Right lobe of liver (tissue), 6 donors: ENCODE measurements at regions not wholly inside any gene's neighbourhood (a gene's known extent, or its start where the extent isn't known, plus 50 kb on each side); places are given as distances from the start of the nearest gene placed in this dataset.

Source experiments
- ATAC-seq, 4 donors: fragments of 200-7000 bp; cut with Tn5 transposase; one replicate each; pipeline ENCODE4 v1.9.1; 2020; ENCODE audit warnings: mild to moderate bottlenecking in 4 of 4, moderate library complexity in 4 of 4
- DNase-seq, 3 donors: peaks; one replicate each; pipeline ENCODE4 v3.0.0-alpha.2; 2020
- H3K27ac ChIP-seq, 3 donors: fragments of 200-600 bp; one replicate each; pipeline ENCODE4 v1.8.0; 2022
- H3K27me3 ChIP-seq, 2 donors: fragments of 200-600 bp; one replicate each; pipeline ENCODE4 v1.8.0; 2022
- H3K36me3 ChIP-seq, 4 donors: fragments of 200-600 bp; sonication (generic) in 1 of 4; one replicate each; pipeline versions ENCODE4 v1.5.1 to v1.8.0; 2017 to 2022; ENCODE audit warnings: control low read depth in 1 of 4
- H3K4me1 ChIP-seq, 4 donors: fragments of 200-600 bp; sonication (generic) in 1 of 4; one replicate each; pipeline versions ENCODE4 v1.5.1 to v1.8.0; 2017 to 2022; ENCODE audit warnings: control low read depth in 1 of 4
- H3K4me3 ChIP-seq, 3 donors: fragments of 200-600 bp; one replicate each; pipeline ENCODE4 v1.8.0; 2022
- H3K9me3 ChIP-seq, 4 donors: fragments of 200-600 bp; sonication (generic) in 1 of 4; one replicate each; pipeline versions ENCODE4 v1.5.1 to v1.8.0; 2017 to 2022; ENCODE audit warnings: control low read depth in 1 of 4
- POLR2A ChIP-seq: fragments of 450-650 bp; IDR thresholded peaks from one replicate; pipeline ENCODE4 v1.6.1; 2017; ENCODE audit warnings: antibody characterized with exemption, mild to moderate bottlenecking
- WGBS: methylation state at CpG from one replicate; pipeline ENCODE4 v1.1.6; 2018; ENCODE audit warnings: low coverage, low lambda C conversion rate; ENCODE audit not compliant: insufficient coverage; ENCODE audit errors: missing lambda C conversion rate; 5-methylcytosine and 5-hydroxymethylcytosine counted together
- intact Hi-C, 2 donors: fragments of 100-400 bp; cut with DNase I; formaldehyde crosslinking; loops; one replicate each; pipeline versions ENCODE4 v1.11.2 to v1.14.1; 2022
- TF ChIP-seq, protein P1 (sequence below), 4 donors: fragments of 200-600 bp in 3 of 4; fragments of 450-650 bp in 1 of 4; IDR thresholded peaks; one replicate each; pipeline versions ENCODE4 v1.5.1 to v1.8.0; 2016 to 2022; ENCODE audit warnings: antibody characterized with exemption in 4 of 4, mild to moderate bottlenecking in 2 of 4
- donor health status: DM: no; HTN: yes; CAD: no.
- donor health status: DM: no; HTN: no; CAD: no.
- donor health status: DM: no; HTN: no; CAD: no.
- donor health status: DM: no; HTN: yes; CAD: no.
- donor health status: DM: no; HTN: yes; CAD: no.

- no peaks in the 10 kb centered on the region for H3K4me1 ChIP-seq
- no peak overlapping the region for H3K4me3 ChIP-seq
- intact Hi-C loops: no loop called here
- no peak overlapping the region for H3K27ac ChIP-seq
- H3K9me3 ChIP-seq: no peaks in the 10 kb centered on the region
- no peaks in the 10 kb centered on the region for H3K36me3 ChIP-seq
- ATAC-seq (no peak), DNase-seq (no peak)
- 39% methylated on average over 3 of the region's 3 CpGs for WGBS
- TF ChIP-seq, protein P1, sequence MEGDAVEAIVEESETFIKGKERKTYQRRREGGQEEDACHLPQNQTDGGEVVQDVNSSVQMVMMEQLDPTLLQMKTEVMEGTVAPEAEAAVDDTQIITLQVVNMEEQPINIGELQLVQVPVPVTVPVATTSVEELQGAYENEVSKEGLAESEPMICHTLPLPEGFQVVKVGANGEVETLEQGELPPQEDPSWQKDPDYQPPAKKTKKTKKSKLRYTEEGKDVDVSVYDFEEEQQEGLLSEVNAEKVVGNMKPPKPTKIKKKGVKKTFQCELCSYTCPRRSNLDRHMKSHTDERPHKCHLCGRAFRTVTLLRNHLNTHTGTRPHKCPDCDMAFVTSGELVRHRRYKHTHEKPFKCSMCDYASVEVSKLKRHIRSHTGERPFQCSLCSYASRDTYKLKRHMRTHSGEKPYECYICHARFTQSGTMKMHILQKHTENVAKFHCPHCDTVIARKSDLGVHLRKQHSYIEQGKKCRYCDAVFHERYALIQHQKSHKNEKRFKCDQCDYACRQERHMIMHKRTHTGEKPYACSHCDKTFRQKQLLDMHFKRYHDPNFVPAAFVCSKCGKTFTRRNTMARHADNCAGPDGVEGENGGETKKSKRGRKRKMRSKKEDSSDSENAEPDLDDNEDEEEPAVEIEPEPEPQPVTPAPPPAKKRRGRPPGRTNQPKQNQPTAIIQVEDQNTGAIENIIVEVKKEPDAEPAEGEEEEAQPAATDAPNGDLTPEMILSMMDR (IDR thresholded peaks at IDR 0.05): no peak
- TF ChIP-seq POLR2A: no peak
- H3K27me3 ChIP-seq: no peaks in the 10 kb centered on the region
Observed at GRCh38 chr5:162325143-162325727, 257.7 kb downstream of the GABRG2 start.

- Histone ChIP-seq H3K27ac (no peak overlapping the region), H3K27me3 (no peaks in the 10 kb centered on the region), H3K4me1 (no peaks in the 10 kb centered on the region), H3K4me3 (no peak overlapping the region), H3K9me3 (no peaks in the 10 kb centered on the region), H3K36me3 (no peaks in the 10 kb centered on the region)
- TF ChIP-seq, protein P1 (IDR thresholded peaks at IDR 0.05): no peak
- TF ChIP-seq POLR2A: no peak
- DNase-seq: no peak
- no peak for ATAC-seq
- intact Hi-C loops: no loop called here
- 41% methylated on average over 4 of the region's 4 CpGs for whole genome bisulfite sequencing
Observed at GRCh38 chr5:162334944-162335343, 267.4 kb downstream of the GABRG2 start.

DNA sequence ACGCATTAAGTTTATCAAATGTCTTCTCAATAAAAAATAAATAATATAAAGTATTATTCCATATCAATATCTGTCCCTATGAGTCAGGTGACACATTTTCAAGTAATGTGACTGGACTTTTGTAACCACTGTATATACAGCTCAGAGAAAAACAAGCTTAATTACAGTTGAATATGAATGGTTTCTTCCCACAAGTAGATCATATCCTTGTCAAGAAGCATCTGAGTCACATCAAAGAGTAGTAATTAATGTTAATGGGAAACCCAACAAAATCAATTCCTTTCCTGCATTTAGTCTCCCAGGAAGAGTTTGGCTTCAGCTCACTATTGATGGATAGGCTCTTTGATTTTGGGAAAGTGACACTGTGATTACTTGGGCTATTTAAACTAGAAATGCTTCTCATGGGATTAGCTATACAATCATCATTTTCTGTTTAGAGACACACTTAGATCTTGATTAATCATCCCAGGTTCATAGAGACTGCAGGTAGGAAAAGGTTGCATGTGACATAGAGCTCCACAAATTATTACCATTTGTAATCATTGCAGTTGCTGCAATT, 292.9 kb downstream of the GABRG2 start:
- no peak for DNase-seq
- H3K9me3 ChIP-seq: no peaks in the 10 kb centered on the region
- 18% methylated on average over 1 of the region's 1 CpG for WGBS
- ATAC-seq: no peak
- no peaks in the 10 kb centered on the region for H3K36me3 ChIP-seq
- no peak overlapping the region for H3K27ac ChIP-seq
- no peaks in the 10 kb centered on the region for H3K4me1 ChIP-seq
- TF ChIP-seq, protein P1 (IDR thresholded peaks at IDR 0.05): no peak
- no peak for TF ChIP-seq POLR2A
- H3K27me3 ChIP-seq: no peaks in the 10 kb centered on the region
- intact Hi-C loops: no loop called here
- H3K4me3 ChIP-seq: no peak overlapping the region

DNA sequence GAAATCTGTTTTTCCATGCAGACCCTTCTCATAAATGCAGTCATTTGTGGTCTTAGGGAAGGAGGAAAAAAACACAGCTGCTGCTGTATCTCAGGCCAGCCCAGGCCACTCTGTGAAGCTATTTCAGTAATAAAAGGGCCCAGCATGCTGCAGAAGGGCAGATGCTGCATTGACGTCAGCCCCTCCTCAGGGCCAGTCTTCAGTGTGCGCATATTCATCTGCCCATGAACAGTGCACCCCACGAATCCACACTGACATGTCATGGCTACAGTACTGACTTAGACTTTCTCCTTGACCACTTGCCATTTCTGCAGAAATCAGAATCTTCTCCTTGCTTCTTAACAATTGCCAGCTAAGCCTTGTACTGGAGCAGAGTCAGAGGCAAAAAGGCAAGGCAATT, 304.7 kb downstream of the GABRG2 start:
- TF ChIP-seq POLR2A: no peak
- TF ChIP-seq, protein P1 (IDR thresholded peaks at IDR 0.05): no peak
- no peaks in the 10 kb centered on the region for H3K4me1 ChIP-seq
- H3K36me3 ChIP-seq: no peaks in the 10 kb centered on the region
- no peak for DNase-seq
- H3K27ac ChIP-seq: no peak overlapping the region
- no peak overlapping the region for H3K4me3 ChIP-seq
- no peak for ATAC-seq
- intact Hi-C loops: no loop called here
- no peaks in the 10 kb centered on the region for H3K27me3 ChIP-seq
- H3K9me3 ChIP-seq: no peaks in the 10 kb centered on the region
- 45% methylated on average over 2 of the region's 3 CpGs for WGBS
